B cell (primary cell): ENCODE measurements at regions not wholly inside any gene's neighbourhood (a gene's known extent, or its start where the extent isn't known, plus 50 kb on each side); places are given as distances from the start of the nearest gene placed in this dataset.

Experiments
- ATAC-seq: fragments of 200-7000 bp; cut with Tn5 transposase; one replicate; pipeline ENCODE4 v1.10.0; 2021; ENCODE audit warnings: low read depth, mild to moderate bottlenecking, moderate number of reproducible peaks, moderate library complexity
- CTCF ChIA-PET: fragments of 350-600 bp; sonication (Branson Sonifier 250); formaldehyde crosslinking; loops from one replicate; lab custom pipeline; 2021; ENCODE audit warnings: antibody characterized with exemption, inconsistent platforms; lab: Charles Lee
- POLR2A ChIA-PET: fragments of 350-600 bp; sonication (Branson Sonifier 250); formaldehyde crosslinking; loops from one replicate; lab custom pipeline; 2021; ENCODE audit warnings: antibody characterized with exemption; lab: Charles Lee
- DNase-seq: peaks from one replicate; pipeline ENCODE4 v3.0.0; 2013
- H2AFZ ChIP-seq: 2 replicates; pipeline ENCODE4 v1.6.1; 2012; ENCODE audit warnings: mild to moderate bottlenecking, low read depth, low read length; ENCODE audit not compliant: insufficient read depth, poor library complexity, severe bottlenecking
- H3K27ac ChIP-seq, 2 donors: 1 replicate in 1 of 2; 2 replicates in 1 of 2; pipeline ENCODE4 v1.5.1; 2012 to 2013; ENCODE audit warnings: low read length in 2 of 2, mild to moderate bottlenecking in 2 of 2, moderate library complexity in 1 of 2
- H3K27me3 ChIP-seq, 4 experiments: fragments of 200-600 bp in 1 of 4; sonication (generic) in 1 of 4; replicated peaks in 1 of 4; 1 replicate in 2 of 4; 2 replicates in 2 of 4; pipeline versions ENCODE4 v1.6.1 to v1.7.0; 2013 to 2016; ENCODE audit warnings: low read length in 3 of 4, mild to moderate bottlenecking in 2 of 4, mixed read lengths in 1 of 4, moderate library complexity in 1 of 4; ENCODE audit not compliant: insufficient read depth in 4 of 4, control insufficient read depth in 3 of 4; ENCODE audit errors: control extremely low read depth in 1 of 4
- H3K36me3 ChIP-seq, 2 experiments: replicated peaks in 1 of 2; 1 replicate in 1 of 2; 2 replicates in 1 of 2; pipeline versions ENCODE4 v1.6.1 to v1.7.1; 2013; ENCODE audit warnings: low read length in 1 of 2; ENCODE audit not compliant: insufficient read depth in 2 of 2, control insufficient read depth in 1 of 2; ENCODE audit errors: control extremely low read depth in 1 of 2, extremely low read depth in 1 of 2
- H3K4me1 ChIP-seq, 2 donors: fragments of 200-600 bp in 1 of 2; sonication (generic) in 1 of 2; 1 replicate in 1 of 2; 2 replicates in 1 of 2; pipeline versions ENCODE4 v1.5.1 to v1.6.1; 2013 to 2017; ENCODE audit warnings: low read length in 2 of 2; ENCODE audit not compliant: control insufficient read depth in 2 of 2, insufficient read depth in 2 of 2
- H3K4me2 ChIP-seq: replicated peaks from 2 replicates; pipeline ENCODE3; 2012; ENCODE audit warnings: mild to moderate bottlenecking, low read depth, low read length; ENCODE audit not compliant: poor library complexity, severe bottlenecking
- H3K4me3 ChIP-seq, 5 experiments: fragments of 200-600 bp in 1 of 5; sonication (generic) in 1 of 5; 1 replicate in 3 of 5; 2 replicates in 2 of 5; pipeline versions ENCODE4 v1.5.1 to v1.7.0; 2011 to 2016; ENCODE audit warnings: low read length in 4 of 5, mild to moderate bottlenecking in 4 of 5, low read depth in 2 of 5, control low read depth in 1 of 5, moderate library complexity in 1 of 5; ENCODE audit not compliant: insufficient read depth in 1 of 5; ENCODE audit errors: control extremely low read depth in 1 of 5, extremely low read depth in 1 of 5
- H3K79me2 ChIP-seq: fragments of 200-600 bp; sonication (generic); one replicate; pipeline ENCODE4 v1.6.0; 2016; ENCODE audit warnings: low read length; ENCODE audit not compliant: control insufficient read depth, insufficient read depth
- H3K9ac ChIP-seq: fragments of 200-600 bp; sonication (generic); 2 replicates; pipeline ENCODE4 v1.6.1; 2017; ENCODE audit warnings: mild to moderate bottlenecking, low read length, moderate library complexity
- H3K9me3 ChIP-seq, 3 donors: one replicate each; pipeline versions ENCODE4 v1.6.1 to v1.7.1; 2013; ENCODE audit warnings: low read length in 2 of 3; ENCODE audit not compliant: control insufficient read depth in 2 of 3, insufficient read depth in 1 of 3; ENCODE audit errors: control extremely low read depth in 1 of 3
- H4K20me1 ChIP-seq: 2 replicates; pipeline ENCODE4 v1.6.0; 2012; ENCODE audit warnings: mild to moderate bottlenecking, low read length; ENCODE audit not compliant: insufficient read depth, control insufficient read depth, poor library complexity, severe bottlenecking
- H3K27ac Mint-ChIP-seq: one replicate; pipeline ENCODE4 v1.8.0; 2021; ENCODE audit warnings: mixed read lengths
- H3K27me3 Mint-ChIP-seq: one replicate; pipeline ENCODE4 v1.8.0; 2021; ENCODE audit warnings: mixed read lengths
- H3K4me1 Mint-ChIP-seq: one replicate; pipeline ENCODE4 v1.8.0; 2021; ENCODE audit warnings: mixed read lengths
- H3K4me3 Mint-ChIP-seq: one replicate; pipeline ENCODE4 v1.8.0; 2021; ENCODE audit warnings: mixed read lengths
- H3K9me3 Mint-ChIP-seq: one replicate; pipeline ENCODE4 v1.8.0; 2022; ENCODE audit warnings: mixed read lengths; ENCODE audit not compliant: insufficient read depth
- CTCF ChIP-seq: fragments of 200-600 bp; IDR thresholded peaks from one replicate; pipeline ENCODE4 v1.8.0; 2022; ENCODE audit warnings: antibody characterized with exemption, mild to moderate bottlenecking
- EZH2 ChIP-seq: IDR thresholded peaks from 2 replicates; pipeline ENCODE4 v1.6.1; 2012; ENCODE audit warnings: borderline replicate concordance, low read depth, mild to moderate bottlenecking, moderate library complexity, low read length; ENCODE audit not compliant: insufficient read depth, poor library complexity, severe bottlenecking
- WGBS: methylation state at CpG from one replicate; pipeline ENCODE4 v1.1.5; 2013; ENCODE audit warnings: missing lambda C conversion rate; ENCODE audit not compliant: insufficient coverage; 5-methylcytosine and 5-hydroxymethylcytosine counted together
- intact Hi-C: fragments of 100-400 bp; cut with micrococcal nuclease; formaldehyde crosslinking; loops from one replicate; pipeline ENCODE4 v1.10.0; 2022

- CTCF ChIA-PET = no interaction called here
- Histone ChIP-seq H4K20me1 (no peaks in the 10 kb centered on the region), H3K36me3 (no peaks in the 10 kb centered on the region), H3K4me1 (no peaks in the 10 kb centered on the region), H3K4me2 (no peak overlapping the region), H3K9ac (no peak overlapping the region), H3K79me2 (no peaks in the 10 kb centered on the region), H3K4me3 (no peak overlapping the region), H3K27ac (no peak overlapping the region), H3K27me3 (peaks cover 0 to 4% (median 2%) of the 10 kb centered on the region in 4 experiments), H2AFZ (no peak overlapping the region), H3K9me3 (peaks cover 0 to 9% (median 0%) of the 10 kb centered on the region in 3 donors)
- no peak for ATAC-seq
- Mint-ChIP-seq H3K27me3 (peaks cover 36% of the 10 kb centered on the region), H3K4me1 (no peaks in the 10 kb centered on the region), H3K9me3 (no peaks in the 10 kb centered on the region), H3K4me3 (no peak overlapping the region), H3K27ac (no peak overlapping the region)
- TF ChIP-seq EZH2 = no peak
- TF ChIP-seq CTCF = no peak
- POLR2A ChIA-PET = no interaction called here
- intact Hi-C loops = no loop called here
- DNase-seq = no peak
- WGBS = 68% methylated on average over 2 of the region's 5 CpGs
Measured at GRCh38 chr7:3167551-3167950, 123.9 kb upstream of the CARD11 start.

GRCh38 chr7:3168370-3168769 is 124.7 kb upstream of the CARD11 start:
- H3K27me3 ChIP-seq = peaks cover 0 to 4% (median 2%) of the 10 kb centered on the region in 4 experiments
- WGBS = 85% methylated on average over 12 of the region's 12 CpGs
- Mint-ChIP-seq H3K4me3 (no peak overlapping the region), H3K9me3 (no peaks in the 10 kb centered on the region), H3K27me3 (peaks cover 42% of the 10 kb centered on the region), H3K4me1 (no peaks in the 10 kb centered on the region), H3K27ac (no peak overlapping the region)
- no peak for TF ChIP-seq EZH2
- no peak for TF ChIP-seq CTCF
- no peaks in the 10 kb centered on the region for H3K36me3 ChIP-seq
- no peak overlapping the region for H2AFZ ChIP-seq
- H3K27ac ChIP-seq = no peak overlapping the region
- intact Hi-C loops = no loop called here
- H3K4me2 ChIP-seq = no peak overlapping the region
- ATAC-seq (no peak), DNase-seq (no peak)
- H3K4me1 ChIP-seq = no peaks in the 10 kb centered on the region
- peaks cover 0 to 1% (median 0%) of the 10 kb centered on the region in 3 donors for H3K9me3 ChIP-seq
- H3K4me3 ChIP-seq = no peak overlapping the region
- POLR2A ChIA-PET = no interaction called here
- H4K20me1 ChIP-seq = no peaks in the 10 kb centered on the region
- no peak overlapping the region for H3K9ac ChIP-seq
- no peaks in the 10 kb centered on the region for H3K79me2 ChIP-seq
- CTCF ChIA-PET = no interaction called here
